ENCODE measurements at regions not wholly inside any gene's neighbourhood (a gene's known extent, or its start where the extent isn't known, plus 50 kb on each side); places are given as distances from the start of the nearest gene placed in this dataset.
"Not testable (repeated sequence)": the region's sequence is repeated elsewhere in the genome, so short reads cannot be mapped to it uniquely, and the experiment has no call there.

GRCh38 chr1:73065339-73066041, 783.2 kb upstream of the NEGR1 start:
- DNase-seq = no peak
- ATAC-seq = no peak

- no peak for ATAC-seq
- DNase-seq = no peak
Observed at GRCh38 chr1:73056826-73057225, 774.5 kb upstream of the NEGR1 start.

GRCh38 chr1:73044241-73045036, 762.1 kb upstream of the NEGR1 start:
- no peak for DNase-seq
- no peak for ATAC-seq

DNA sequence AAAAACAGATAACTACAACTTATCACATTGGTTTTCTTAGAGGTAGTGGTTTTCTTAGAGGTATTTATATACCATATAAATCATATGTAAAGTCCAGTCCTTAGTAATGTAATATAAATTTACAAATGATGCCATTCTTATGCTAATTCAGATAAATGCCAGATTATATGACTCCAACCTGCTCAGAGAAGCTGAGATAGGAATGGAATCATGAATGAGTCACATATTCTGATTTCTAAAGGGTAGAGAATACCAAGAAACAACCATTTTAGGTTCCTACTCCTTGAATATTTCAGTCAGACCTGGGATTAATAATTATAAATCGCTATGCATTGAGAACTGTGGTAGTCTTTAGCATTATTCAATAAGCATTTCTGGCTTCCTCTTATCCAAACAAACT, 760.1 kb upstream of the NEGR1 start:
- ATAC-seq (no peak), DNase-seq (no peak)

DNA sequence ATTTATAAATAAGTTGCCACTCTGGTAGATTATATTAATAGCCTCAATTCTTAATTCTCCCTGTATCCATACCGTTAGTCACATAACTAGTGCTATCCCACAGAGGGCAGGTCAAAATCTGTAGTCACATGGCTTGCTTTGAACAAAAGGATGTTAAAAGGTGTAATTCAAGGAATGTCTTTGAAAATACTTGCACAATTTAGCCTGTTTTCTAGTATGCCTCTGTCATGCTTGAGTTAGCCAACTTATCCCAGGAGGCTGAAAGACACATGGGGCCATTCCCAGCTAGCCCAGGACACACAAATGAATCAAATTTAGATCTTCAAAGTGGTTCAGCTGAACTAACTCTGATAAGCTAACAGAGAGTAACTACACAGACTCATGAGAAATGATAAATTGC, 758.5 kb upstream of the NEGR1 start:
- no peak for ATAC-seq
- DNase-seq = no peak

DNA sequence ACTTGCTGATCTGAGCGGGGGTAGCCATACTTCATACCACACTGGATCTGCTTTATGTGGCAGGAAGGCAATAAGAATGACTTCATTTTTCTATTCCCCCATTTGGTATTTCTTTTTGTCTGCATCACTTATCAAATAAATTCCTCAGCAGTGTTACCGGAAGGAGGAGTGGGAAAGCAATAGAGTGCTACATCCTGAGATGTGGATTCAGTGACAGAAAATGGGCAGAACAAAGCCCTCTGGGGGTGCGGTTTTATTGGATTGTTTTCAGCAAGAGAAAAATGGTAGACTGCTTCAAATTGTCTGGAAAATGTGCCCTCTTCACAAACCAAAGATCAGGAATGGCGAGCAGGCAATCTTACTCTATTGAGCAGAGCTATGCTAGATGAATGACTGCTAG, 751.9 kb upstream of the NEGR1 start:
- ATAC-seq = no peak
- no peak for DNase-seq

DNA sequence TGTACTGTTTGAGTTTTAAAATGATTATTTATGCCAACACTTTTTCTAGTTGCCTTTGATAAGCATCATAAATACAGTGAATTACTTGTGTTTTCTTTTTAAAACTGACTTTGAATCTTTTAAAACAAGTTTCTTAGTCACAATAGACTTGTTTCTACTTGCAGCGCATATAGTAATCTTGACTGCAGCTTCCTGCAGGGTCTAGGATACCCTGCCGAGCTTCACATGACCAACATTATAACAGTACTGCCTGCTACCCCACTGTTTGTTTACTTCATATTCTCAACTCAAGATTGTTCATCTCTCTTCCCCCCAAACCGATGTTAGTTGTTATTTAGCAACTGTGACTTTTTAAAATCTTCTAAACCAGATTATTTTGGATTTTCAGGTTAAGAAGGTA, 751.3 kb upstream of the NEGR1 start:
- ATAC-seq (no peak), DNase-seq (no peak)

DNA sequence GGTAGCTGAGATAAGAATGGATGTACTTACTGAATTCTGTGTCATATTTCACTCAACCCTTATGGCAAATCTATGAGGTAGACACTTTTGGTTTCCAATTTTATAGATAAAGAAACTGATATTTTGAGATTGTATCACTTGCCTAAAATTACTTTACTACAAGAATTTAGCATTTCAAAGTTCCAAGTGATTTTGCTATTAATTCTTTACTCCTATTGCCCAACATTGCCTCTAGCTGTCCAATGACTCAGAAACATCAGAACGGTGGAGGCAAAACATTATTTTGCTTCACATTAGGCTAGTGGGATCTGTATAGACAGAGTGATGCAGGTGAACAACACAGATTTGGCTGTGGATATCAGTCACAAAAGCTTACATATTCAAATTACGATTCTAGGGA, 747.2 kb upstream of the NEGR1 start:
- no peak for ATAC-seq
- DNase-seq = no peak

DNA sequence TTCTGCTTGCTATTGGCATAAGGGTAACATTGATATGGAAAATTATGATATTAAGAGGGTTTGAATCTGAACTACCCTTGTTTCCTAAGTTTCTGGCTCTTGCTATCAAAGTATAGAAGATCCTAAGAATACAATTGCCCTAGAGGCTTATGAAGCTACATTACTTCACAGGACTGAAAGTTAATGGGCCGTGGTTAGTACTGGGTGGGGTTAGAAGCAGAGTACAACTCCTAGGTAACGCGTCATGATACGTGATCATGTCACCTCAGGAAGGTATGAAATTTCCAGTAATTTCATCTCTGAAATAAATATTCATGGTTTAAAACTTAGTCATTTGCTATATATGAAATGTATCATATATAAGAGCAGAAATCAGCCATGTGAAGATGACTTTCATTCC, 743.8 kb upstream of the NEGR1 start:
- no peak for DNase-seq
- ATAC-seq = no peak

DNA sequence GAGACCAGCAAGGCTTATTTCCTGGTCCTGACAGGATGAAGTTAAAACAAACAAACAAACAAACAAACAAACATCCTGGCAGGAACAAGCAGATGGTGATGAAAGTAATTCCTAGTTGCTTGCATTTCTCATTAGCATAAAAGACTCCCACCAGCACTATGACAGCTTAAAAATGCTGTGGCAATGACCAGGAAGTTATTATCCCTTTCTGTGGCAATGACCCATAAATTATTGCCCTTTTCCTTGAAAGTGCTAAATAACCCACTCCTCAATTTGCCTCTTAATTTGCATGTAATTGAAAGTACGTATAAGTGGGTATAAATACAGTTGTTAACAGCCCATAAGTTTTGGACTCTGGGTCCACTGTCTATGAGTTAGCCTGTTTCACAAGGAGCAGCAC, 727.6 kb upstream of the NEGR1 start:
- ATAC-seq (no peak), DNase-seq (no peak)

DNA sequence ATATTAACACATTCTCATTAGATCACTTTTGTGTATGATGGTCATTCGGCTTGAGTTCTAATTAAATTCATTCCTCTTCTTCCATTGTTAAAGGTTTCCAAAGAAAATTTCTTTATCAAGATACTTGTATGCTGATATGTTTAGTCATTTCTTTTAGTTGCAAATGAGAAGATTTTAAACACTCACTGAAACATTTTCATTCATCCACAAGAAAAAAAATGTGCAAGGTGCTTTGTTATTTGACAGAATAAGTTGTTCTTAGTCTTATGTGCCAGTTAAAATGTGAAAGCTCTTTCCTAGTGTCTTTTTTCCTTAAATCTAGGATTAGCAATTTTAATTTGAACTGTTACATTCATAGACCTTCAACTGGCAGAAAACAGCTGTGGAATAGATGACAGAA, 727.0 kb upstream of the NEGR1 start:
- DNase-seq (no peak), ATAC-seq (no peak)

DNA sequence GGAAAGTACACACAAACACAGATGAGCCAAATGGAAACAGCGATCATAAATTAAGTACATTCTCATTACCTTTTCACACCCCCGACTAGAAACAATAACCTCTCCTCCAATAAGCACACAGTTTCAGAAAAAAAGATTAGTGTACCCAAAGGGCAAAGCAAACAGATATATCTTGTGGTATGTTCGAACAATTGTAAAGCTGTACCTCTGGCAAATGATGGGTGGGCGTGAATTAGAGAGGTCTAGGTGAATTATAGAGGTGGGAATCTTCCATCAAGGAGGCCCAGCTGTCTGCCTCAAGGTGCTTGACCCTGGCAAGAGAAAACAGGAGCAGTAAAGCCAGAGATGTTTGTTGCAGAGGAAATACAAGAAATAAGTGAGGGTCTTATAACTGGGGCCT, 715.3 kb upstream of the NEGR1 start:
- DNase-seq = no peak
- ATAC-seq = no peak

DNA sequence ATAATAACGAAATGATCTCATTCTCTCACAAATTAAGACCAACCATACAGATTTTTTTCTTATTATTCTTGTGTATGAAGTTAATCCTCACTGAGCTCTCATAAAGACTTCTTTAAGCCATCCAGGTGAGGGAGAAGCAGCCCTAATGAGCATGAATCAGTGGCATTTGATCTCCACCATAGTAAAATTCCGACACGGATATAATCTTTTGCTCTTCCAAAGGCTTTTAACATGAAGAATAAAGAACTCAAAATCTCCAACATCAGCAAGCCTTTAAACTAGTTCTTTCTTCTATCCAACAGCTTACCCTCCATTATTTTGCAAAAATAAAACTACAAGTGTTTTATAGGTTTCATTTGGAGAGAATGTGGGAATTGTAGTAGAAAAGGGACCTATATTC, 714.7 kb upstream of the NEGR1 start:
- DNase-seq (no peak), ATAC-seq (no peak)

GRCh38 chr1:72987871-72988270, 705.5 kb upstream of the NEGR1 start:
- not testable (repeated sequence) for DNase-seq, ATAC-seq

- ATAC-seq = no peak
- DNase-seq = no peak
Observed at GRCh38 chr1:72986591-72987290, 704.4 kb upstream of the NEGR1 start.

DNA sequence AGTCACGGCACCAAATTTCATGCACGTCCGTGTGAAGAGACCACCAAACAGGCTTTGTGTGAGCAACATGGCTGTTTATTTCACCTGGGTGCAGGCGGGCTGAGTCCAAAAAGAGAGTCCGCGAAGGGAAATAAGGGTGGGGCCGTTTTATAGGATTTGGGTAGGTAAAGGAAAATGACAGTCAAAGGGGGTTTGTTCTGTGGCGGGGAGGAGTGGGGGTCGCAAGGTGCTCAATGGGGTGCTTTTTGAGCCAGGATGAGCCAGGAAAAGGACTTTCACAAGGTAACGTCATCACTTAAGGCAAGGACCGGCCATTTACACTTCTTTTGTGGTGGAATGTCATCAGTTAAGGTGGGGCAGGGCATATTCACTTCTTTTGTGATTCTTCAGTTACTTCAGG, 702.7 kb upstream of the NEGR1 start:
- not testable (repeated sequence) for DNase-seq

GRCh38 chr1:72983011-72983410, 700.7 kb upstream of the NEGR1 start:
- DNase-seq, ATAC-seq: not testable (repeated sequence)

More for the DNA sequence above, 702.7 kb upstream of the NEGR1 start:
- ATAC-seq = not testable (repeated sequence)

GRCh38 chr1:72969461-72969860, 687.1 kb upstream of the NEGR1 start:
- ATAC-seq = no peak
- DNase-seq = no peak

GRCh38 chr1:72954943-72955342, 672.6 kb upstream of the NEGR1 start:
- ATAC-seq (no peak), DNase-seq (no peak)

GRCh38 chr1:72950900-72951299, 668.6 kb upstream of the NEGR1 start:
- not testable (repeated sequence) for ATAC-seq, DNase-seq

DNA sequence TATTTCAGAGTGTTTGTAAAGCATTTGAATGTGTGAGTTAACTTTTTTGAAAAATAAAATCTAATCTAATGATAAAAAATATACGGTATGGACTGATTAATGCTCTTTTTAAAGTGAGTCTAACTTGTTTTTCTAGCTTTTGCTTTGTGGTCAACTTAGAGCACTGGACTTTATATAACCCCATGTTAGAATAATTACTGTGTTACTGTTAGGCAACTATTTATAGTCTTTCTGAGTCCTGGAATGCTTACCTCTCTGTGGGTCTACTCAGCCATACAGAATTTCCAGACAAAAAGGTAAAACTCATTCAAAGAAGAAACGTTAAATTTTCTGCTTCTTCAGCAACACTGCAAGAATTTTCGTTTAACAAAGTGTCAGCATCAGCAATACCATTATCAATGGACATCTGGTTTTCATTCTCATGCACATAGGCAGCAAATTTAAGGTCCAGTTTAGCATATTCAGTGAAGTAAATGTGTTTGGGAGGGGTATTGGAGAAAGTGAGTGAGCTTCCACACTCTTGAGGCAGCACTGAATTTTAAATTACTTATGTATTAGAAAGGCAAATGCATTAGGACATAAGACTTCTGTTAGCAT, 664.7 kb upstream of the NEGR1 start:
- ATAC-seq (no peak), DNase-seq (no peak)

DNA sequence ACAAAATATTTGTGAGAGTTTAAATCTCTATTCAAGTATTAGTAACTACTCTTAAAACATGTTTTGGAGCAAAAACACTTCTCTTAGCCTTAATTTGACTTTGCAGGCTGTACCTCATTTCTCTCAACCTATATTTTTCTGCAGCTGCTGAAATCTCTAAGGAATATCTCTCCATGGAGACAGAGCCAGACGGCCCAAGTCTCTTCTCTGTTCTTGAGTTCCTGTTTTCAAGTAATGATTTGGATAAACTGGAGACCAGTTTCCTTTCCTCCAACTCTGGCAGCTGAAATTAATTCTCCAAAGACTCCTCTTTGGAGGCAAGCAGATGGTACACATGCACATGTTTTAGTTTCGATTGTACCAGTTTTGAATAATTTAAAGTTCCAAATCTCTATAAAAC, 659.7 kb upstream of the NEGR1 start:
- DNase-seq = no peak
- no peak for ATAC-seq

DNA sequence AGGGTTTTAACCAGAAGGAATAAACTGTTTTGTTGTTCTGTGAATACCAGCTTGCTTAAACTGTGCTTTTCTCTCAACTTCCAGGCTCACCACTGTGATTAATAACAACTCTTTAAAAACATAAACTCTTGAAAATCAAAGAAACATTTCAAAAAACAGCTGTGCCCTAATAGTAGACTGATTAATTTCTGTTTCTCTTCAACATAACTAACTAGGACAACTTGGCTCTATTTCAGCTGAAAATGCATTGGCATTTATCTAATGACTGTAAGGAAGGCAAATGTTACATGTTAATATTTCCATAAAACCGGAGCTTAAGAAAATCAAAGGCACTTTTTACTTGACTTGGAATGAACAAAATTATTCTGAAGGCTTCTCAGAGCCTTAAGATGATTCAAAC, 656.1 kb upstream of the NEGR1 start:
- DNase-seq = no peak
- no peak for ATAC-seq

Measured in stimulated activated naive CD8-positive, alpha-beta T cell treated with anti-CD3 and anti-CD28 coated beads, Interleukin-15, Interleukin-2, amounts not matched to agents 100 U/mL and 50 U/mL, for 24 hours (primary cell).